T-cell (primary cell): ENCODE measurements at regions not wholly inside any gene's neighbourhood (a gene's known extent, or its start where the extent isn't known, plus 50 kb on each side); places are given as distances from the start of the nearest gene placed in this dataset.

Experiments
- ATAC-seq, 4 experiments: fragments of 200-7000 bp in 3 of 4; fragments of 150-1000 bp in 1 of 4; cut with Tn5 transposase; replicated peaks in 1 of 4; 1 replicate in 3 of 4; 2 replicates in 1 of 4; pipeline ENCODE4 v1.10.0; 2021; ENCODE audit warnings: moderate library complexity in 3 of 4, mild to moderate bottlenecking in 2 of 4, moderate number of reproducible peaks in 1 of 4
- CTCF ChIA-PET, 2 donors: fragments of 300-600 bp; sonication (Branson Sonifier 250); formaldehyde crosslinking; loops; one replicate each; lab custom pipeline; 2022; ENCODE audit warnings: antibody characterized with exemption in 2 of 2; lab: Charles Lee
- POLR2A ChIA-PET, 2 donors: fragments of 300-600 bp; sonication (Branson Sonifier 250); formaldehyde crosslinking; loops; one replicate each; lab custom pipeline; 2022; ENCODE audit warnings: antibody characterized with exemption in 2 of 2; lab: Charles Lee
- DNase-seq, 35 experiments: peaks; one replicate each; pipeline versions ENCODE4 v3.0.0 to v3.0.0-alpha.2; 2013 to 2023
- H3K27ac ChIP-seq: one replicate; pipeline ENCODE4 v1.5.1; 2013; ENCODE audit warnings: low read length
- H3K27me3 ChIP-seq, 2 experiments: replicated peaks in 1 of 2; 1 replicate in 1 of 2; 2 replicates in 1 of 2; pipeline versions ENCODE4 v1.6.1 to v1.7.0; 2013; ENCODE audit warnings: low read length in 1 of 2, mixed read lengths in 1 of 2; ENCODE audit not compliant: control insufficient read depth in 2 of 2, insufficient read depth in 2 of 2; ENCODE audit errors: extremely low read depth in 1 of 2
- H3K36me3 ChIP-seq, 2 donors: 1 replicate in 1 of 2; 2 replicates in 1 of 2; pipeline versions ENCODE4 v1.6.1 to v1.7.0; 2013; ENCODE audit warnings: low read length in 1 of 2; ENCODE audit not compliant: control insufficient read depth in 2 of 2, insufficient read depth in 1 of 2; ENCODE audit errors: extremely low read depth in 1 of 2
- H3K4me1 ChIP-seq, 2 experiments: 1 replicate in 1 of 2; 2 replicates in 1 of 2; pipeline versions ENCODE4 v1.6.1 to v1.7.0; 2013; ENCODE audit warnings: low read length in 2 of 2, mixed read lengths in 1 of 2; ENCODE audit not compliant: insufficient read depth in 2 of 2, control insufficient read depth in 1 of 2; ENCODE audit errors: extremely low read depth in 1 of 2
- H3K4me3 ChIP-seq, 2 donors: 1 replicate in 1 of 2; 2 replicates in 1 of 2; pipeline versions ENCODE4 v1.5.1 to v1.7.0; 2013; ENCODE audit warnings: mild to moderate bottlenecking in 2 of 2, low read length in 1 of 2, moderate library complexity in 1 of 2; ENCODE audit not compliant: control insufficient read depth in 1 of 2; ENCODE audit errors: extremely low read depth in 1 of 2
- H3K9me3 ChIP-seq: 2 replicates; pipeline ENCODE4 v1.7.0; 2013
- H3K27ac Mint-ChIP-seq, 2 donors: one replicate each; pipeline ENCODE4 v1.8.0; 2020 to 2021; ENCODE audit warnings: mild to moderate bottlenecking in 2 of 2, mixed read lengths in 2 of 2
- H3K27me3 Mint-ChIP-seq, 2 donors: one replicate each; pipeline ENCODE4 v1.8.0; 2021 to 2022; ENCODE audit warnings: mixed read lengths in 2 of 2
- H3K36me3 Mint-ChIP-seq: one replicate; pipeline ENCODE4 v1.8.0; 2021; ENCODE audit warnings: mixed read lengths
- H3K4me1 Mint-ChIP-seq, 3 donors: one replicate each; pipeline ENCODE4 v1.8.0; 2020 to 2022; ENCODE audit warnings: mixed read lengths in 3 of 3, mild to moderate bottlenecking in 1 of 3
- H3K4me3 Mint-ChIP-seq, 3 donors: one replicate each; pipeline ENCODE4 v1.8.0; 2020 to 2022; ENCODE audit warnings: mild to moderate bottlenecking in 3 of 3, mixed read lengths in 3 of 3, moderate library complexity in 3 of 3
- H3K9me3 Mint-ChIP-seq, 3 donors: one replicate each; pipeline ENCODE4 v1.8.0; 2020 to 2022; ENCODE audit warnings: mixed read lengths in 3 of 3
- WGBS: methylation state at CpG from one replicate; pipeline ENCODE4 v1.1.5; 2013; ENCODE audit warnings: missing lambda C conversion rate; ENCODE audit not compliant: insufficient coverage; 5-methylcytosine and 5-hydroxymethylcytosine counted together

- CTCF ChIA-PET, result no interaction called here
- Mint-ChIP-seq H3K4me3 (no peak overlapping the region), H3K27ac (no peak overlapping the region), H3K4me1 (no peaks in the 10 kb centered on the region), H3K9me3 (no peaks in the 10 kb centered on the region), H3K36me3 (no peaks in the 10 kb centered on the region), H3K27me3 (peaks cover 10 to 11% of the 10 kb centered on the region in 2 donors)
- Histone ChIP-seq H3K27ac (no peak overlapping the region), H3K27me3 (peaks cover 0 to 7% of the 10 kb centered on the region in 2 experiments), H3K9me3 (no peaks in the 10 kb centered on the region), H3K36me3 (no peaks in the 10 kb centered on the region), H3K4me1 (no peaks in the 10 kb centered on the region), H3K4me3 (no peak overlapping the region)
- POLR2A ChIA-PET, result no interaction called here
- ATAC-seq, result no peak
- no peak for DNase-seq
Measured at GRCh38 chr6:4368649-4369048, 233.3 kb upstream of the ECI2 start.

GRCh38 chr6:4367643-4368042 is 232.3 kb upstream of the ECI2 start:
- 58% methylated on average over 1 of the region's 1 CpG for WGBS
- Mint-ChIP-seq H3K27ac (no peak overlapping the region), H3K36me3 (no peaks in the 10 kb centered on the region), H3K9me3 (no peaks in the 10 kb centered on the region), H3K4me1 (no peaks in the 10 kb centered on the region), H3K4me3 (no peak overlapping the region), H3K27me3 (peaks cover 13 to 17% of the 10 kb centered on the region in 2 donors)
- CTCF ChIA-PET, result no interaction called here
- Histone ChIP-seq H3K27me3 (peaks cover 0 to 5% of the 10 kb centered on the region in 2 experiments), H3K4me1 (no peaks in the 10 kb centered on the region), H3K9me3 (no peaks in the 10 kb centered on the region), H3K27ac (no peak overlapping the region), H3K4me3 (no peak overlapping the region), H3K36me3 (no peaks in the 10 kb centered on the region)
- no peak for ATAC-seq
- DNase-seq, result no peak
- POLR2A ChIA-PET, result no interaction called here

GRCh38 chr6:4366635-4367395 is 231.4 kb upstream of the ECI2 start:
- WGBS, result 43% methylated on average over 1 of the region's 11 CpGs
- no peak overlapping the region for H3K27ac ChIP-seq
- ChIA-PET CTCF (no interaction called here), POLR2A (no interaction called here)
- no peak overlapping the region for H3K4me3 ChIP-seq
- H3K4me3 Mint-ChIP-seq, result no peak overlapping the region
- H3K27me3 ChIP-seq, result peaks cover 0 to 5% of the 10 kb centered on the region in 2 experiments
- H3K4me1 ChIP-seq, result no peaks in the 10 kb centered on the region
- H3K27me3 Mint-ChIP-seq, result peaks cover 13 to 25% of the 10 kb centered on the region in 2 donors
- DNase-seq (no peak), ATAC-seq (no peak)
- no peaks in the 10 kb centered on the region for H3K36me3 Mint-ChIP-seq
- no peak overlapping the region for H3K27ac Mint-ChIP-seq
- H3K9me3 ChIP-seq, result no peaks in the 10 kb centered on the region
- H3K4me1 Mint-ChIP-seq, result no peaks in the 10 kb centered on the region
- H3K36me3 ChIP-seq, result no peaks in the 10 kb centered on the region
- H3K9me3 Mint-ChIP-seq, result no peaks in the 10 kb centered on the region

- peaks cover 0 to 9% of the 10 kb centered on the region in 2 experiments for H3K27me3 ChIP-seq
- ChIA-PET POLR2A (no interaction called here), CTCF (no interaction called here)
- H3K4me3 Mint-ChIP-seq, result no peak overlapping the region
- no peak for ATAC-seq
- H3K27ac ChIP-seq, result no peak overlapping the region
- no peaks in the 10 kb centered on the region for H3K36me3 ChIP-seq
- no peaks in the 10 kb centered on the region for H3K9me3 ChIP-seq
- H3K27me3 Mint-ChIP-seq, result peaks cover 9 to 29% of the 10 kb centered on the region in 2 donors
- H3K4me3 ChIP-seq, result no peak overlapping the region
- no peaks in the 10 kb centered on the region for H3K36me3 Mint-ChIP-seq
- no peaks in the 10 kb centered on the region for H3K9me3 Mint-ChIP-seq
- 67% methylated on average over 1 of the region's 3 CpGs for WGBS
- DNase-seq, result no peak
- H3K4me1 ChIP-seq, result no peaks in the 10 kb centered on the region
- no peaks in the 10 kb centered on the region for H3K4me1 Mint-ChIP-seq
- H3K27ac Mint-ChIP-seq, result no peak overlapping the region
Measured at GRCh38 chr6:4365686-4366085, 230.3 kb upstream of the ECI2 start.

- DNase-seq (no peak), ATAC-seq (no peak)
- Histone ChIP-seq H3K4me1 (no peaks in the 10 kb centered on the region), H3K9me3 (no peaks in the 10 kb centered on the region), H3K27ac (no peak overlapping the region), H3K27me3 (peaks cover 0 to 5% of the 10 kb centered on the region in 2 experiments), H3K36me3 (no peaks in the 10 kb centered on the region), H3K4me3 (no peak overlapping the region)
- Mint-ChIP-seq H3K27me3 (peaks cover 9 to 24% of the 10 kb centered on the region in 2 donors), H3K4me3 (no peak overlapping the region), H3K4me1 (no peaks in the 10 kb centered on the region), H3K36me3 (no peaks in the 10 kb centered on the region), H3K9me3 (no peaks in the 10 kb centered on the region), H3K27ac (no peak overlapping the region)
- CTCF ChIA-PET, result no interaction called here
- POLR2A ChIA-PET, result no interaction called here
Measured at GRCh38 chr6:4364711-4365110, 229.3 kb upstream of the ECI2 start.

- Histone ChIP-seq H3K36me3 (no peaks in the 10 kb centered on the region), H3K9me3 (no peaks in the 10 kb centered on the region), H3K27ac (no peak overlapping the region), H3K4me1 (no peaks in the 10 kb centered on the region), H3K4me3 (no peak overlapping the region), H3K27me3 (peaks cover 0 to 4% of the 10 kb centered on the region in 2 experiments)
- H3K27ac Mint-ChIP-seq, result no peak overlapping the region
- CTCF ChIA-PET, result no interaction called here
- no peak for DNase-seq
- H3K4me1 Mint-ChIP-seq, result no peaks in the 10 kb centered on the region
- POLR2A ChIA-PET, result no interaction called here
- no peak overlapping the region for H3K4me3 Mint-ChIP-seq
- H3K9me3 Mint-ChIP-seq, result no peaks in the 10 kb centered on the region
- H3K27me3 Mint-ChIP-seq, result peaks cover 9 to 23% of the 10 kb centered on the region in 2 donors
- no peaks in the 10 kb centered on the region for H3K36me3 Mint-ChIP-seq
- no peak for ATAC-seq
Measured at GRCh38 chr6:4364172-4364571, 228.8 kb upstream of the ECI2 start.

GRCh38 chr6:4363656-4364055 is 228.3 kb upstream of the ECI2 start:
- H3K27ac ChIP-seq, result no peak overlapping the region
- ChIA-PET POLR2A (no interaction called here), CTCF (no interaction called here)
- Mint-ChIP-seq H3K36me3 (no peaks in the 10 kb centered on the region), H3K4me3 (no peak overlapping the region), H3K4me1 (no peaks in the 10 kb centered on the region), H3K9me3 (no peaks in the 10 kb centered on the region), H3K27ac (no peak overlapping the region), H3K27me3 (peaks cover 6 to 23% of the 10 kb centered on the region in 2 donors)
- no peak for ATAC-seq
- H3K9me3 ChIP-seq, result no peaks in the 10 kb centered on the region
- no peak overlapping the region for H3K4me3 ChIP-seq
- no peaks in the 10 kb centered on the region for H3K4me1 ChIP-seq
- H3K27me3 ChIP-seq, result peaks cover 0 to 8% of the 10 kb centered on the region in 2 experiments
- WGBS, result 83% methylated on average over 1 of the region's 6 CpGs
- H3K36me3 ChIP-seq, result no peaks in the 10 kb centered on the region
- DNase-seq, result no peak
